MM.1S (cell line): ENCODE measurements at regions not wholly inside any gene's neighbourhood (a gene's known extent, or its start where the extent isn't known, plus 50 kb on each side); places are given as distances from the start of the nearest gene placed in this dataset.

Source experiments
- DNase-seq: peaks from one replicate; pipeline ENCODE4 v3.0.0-alpha.2; 2015
- H2AFZ ChIP-seq: fragments of 300-600 bp; sonication (generic); 2 replicates; pipeline ENCODE4 v1.6.0; 2016; ENCODE audit warnings: antibody characterized with exemption, low read length
- H3F3A ChIP-seq: fragments of 300-600 bp; sonication (generic); 2 replicates; pipeline ENCODE4 v1.6.1; 2016; ENCODE audit warnings: mild to moderate bottlenecking, antibody characterized with exemption, low read length, moderate library complexity, mixed read lengths; ENCODE audit not compliant: insufficient read depth
- H3K27ac ChIP-seq: fragments of 300-600 bp; sonication (generic); 2 replicates; pipeline ENCODE4 v1.5.1; 2016; ENCODE audit warnings: mild to moderate bottlenecking, low read length
- H3K27me3 ChIP-seq: fragments of 300-600 bp; sonication (generic); replicated peaks from 2 replicates; pipeline ENCODE4 v1.6.0; 2016; ENCODE audit warnings: low read length; ENCODE audit not compliant: insufficient read depth
- H3K36me3 ChIP-seq: fragments of 300-600 bp; sonication (generic); replicated peaks from 2 replicates; pipeline ENCODE4 v1.6.1; 2016; ENCODE audit warnings: mild to moderate bottlenecking, low read length, mixed read lengths; ENCODE audit not compliant: insufficient read depth
- H3K4me1 ChIP-seq: fragments of 300-600 bp; sonication (generic); 2 replicates; pipeline ENCODE4 v1.6.1; 2016; ENCODE audit warnings: low read length, mixed read lengths
- H3K4me2 ChIP-seq: fragments of 300-600 bp; sonication (generic); 2 replicates; pipeline ENCODE4 v1.6.0; 2016; ENCODE audit warnings: low read depth, low read length
- H3K4me3 ChIP-seq: fragments of 300-600 bp; sonication (generic); 2 replicates; pipeline ENCODE4 v1.5.1; 2016; ENCODE audit warnings: low read length, mixed read lengths
- H3K79me2 ChIP-seq: fragments of 300-600 bp; sonication (generic); 2 replicates; pipeline ENCODE4 v1.6.1; 2016; ENCODE audit warnings: mixed run types, low read length, mixed read lengths
- H3K9ac ChIP-seq: fragments of 300-600 bp; sonication (generic); 2 replicates; pipeline ENCODE4 v1.6.1; 2016; ENCODE audit warnings: low read length, mixed read lengths
- H3K9me2 ChIP-seq: fragments of 300-600 bp; sonication (generic); replicated peaks from 2 replicates; pipeline ENCODE4 v1.6.1; 2016; ENCODE audit warnings: mild to moderate bottlenecking, low read length, mixed read lengths; ENCODE audit not compliant: insufficient read depth
- H3K9me3 ChIP-seq: fragments of 300-600 bp; sonication (generic); replicated peaks from 2 replicates; pipeline ENCODE4 v1.6.1; 2016; ENCODE audit warnings: mild to moderate bottlenecking, low read length, mixed read lengths; ENCODE audit not compliant: insufficient read depth
- H4K20me1 ChIP-seq: fragments of 300-600 bp; sonication (generic); 2 replicates; pipeline ENCODE4 v1.6.1; 2016; ENCODE audit warnings: mild to moderate bottlenecking, low read length, moderate library complexity, mixed read lengths; ENCODE audit not compliant: insufficient read depth
- CTCF ChIP-seq: fragments of 300-600 bp; sonication (generic); IDR thresholded peaks from 2 replicates; pipeline ENCODE4 v1.5.1; 2016; ENCODE audit warnings: antibody characterized with exemption, low read length, mixed read lengths
- EZH2 ChIP-seq: fragments of 300-600 bp; sonication (generic); optimal IDR thresholded peaks from 2 replicates; pipeline ENCODE3; 2017; ENCODE audit warnings: low read depth, mild to moderate bottlenecking, antibody characterized with exemption, low read length, mixed read lengths
- EZH2phosphoT487 ChIP-seq: fragments of 300-600 bp; sonication (generic); IDR thresholded peaks from 2 replicates; pipeline ENCODE4 v1.6.1; 2018; ENCODE audit warnings: antibody characterized with exemption, low read length

GRCh38 chr13:104105418-104106355 lies 1039.5 kb upstream of the SLC10A2 start:
- H3K4me3 ChIP-seq: no peak overlapping the region
- H3F3A ChIP-seq: no peaks in the 10 kb centered on the region
- DNase-seq: no peak
- H3K4me2 ChIP-seq: no peak overlapping the region
- H3K9me3 ChIP-seq: no peaks in the 10 kb centered on the region
- no peaks in the 10 kb centered on the region for H3K9me2 ChIP-seq
- no peaks in the 10 kb centered on the region for H3K4me1 ChIP-seq
- H3K36me3 ChIP-seq: no peaks in the 10 kb centered on the region
- H4K20me1 ChIP-seq: no peaks in the 10 kb centered on the region
- no peaks in the 10 kb centered on the region for H3K79me2 ChIP-seq
- no peak overlapping the region for H3K9ac ChIP-seq
- H2AFZ ChIP-seq: no peak overlapping the region
- TF ChIP-seq EZH2phosphoT487 (no peak), CTCF (no peak), EZH2 (no peak)
- H3K27me3 ChIP-seq: no peaks in the 10 kb centered on the region
- no peak overlapping the region for H3K27ac ChIP-seq

DNA sequence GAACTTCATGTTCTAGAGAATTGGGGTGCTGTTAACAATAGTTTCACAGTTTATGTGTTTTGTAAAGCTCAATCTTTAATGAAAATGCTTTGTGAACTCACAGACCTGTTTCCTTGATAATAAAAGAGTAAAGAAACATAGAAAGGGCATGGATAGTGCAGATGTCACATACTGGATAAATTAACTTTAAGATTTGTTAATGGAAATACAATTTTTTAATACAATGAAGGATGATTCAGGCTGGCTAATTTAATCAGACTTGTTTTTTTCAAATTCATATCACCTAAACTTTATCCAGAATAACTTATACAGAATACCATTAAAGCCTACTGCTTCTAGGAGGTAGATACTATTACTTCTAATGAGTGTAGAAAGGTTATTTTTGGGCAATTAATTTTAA lies 1033.5 kb upstream of the SLC10A2 start:
- Histone ChIP-seq H3F3A (no peaks in the 10 kb centered on the region), H3K27ac (no peak overlapping the region), H3K9ac (no peak overlapping the region), H3K27me3 (no peaks in the 10 kb centered on the region), H2AFZ (no peak overlapping the region), H3K4me1 (no peaks in the 10 kb centered on the region), H3K9me2 (no peaks in the 10 kb centered on the region), H4K20me1 (no peaks in the 10 kb centered on the region), H3K79me2 (no peaks in the 10 kb centered on the region), H3K4me3 (no peak overlapping the region), H3K36me3 (no peaks in the 10 kb centered on the region), H3K9me3 (no peaks in the 10 kb centered on the region), H3K4me2 (no peak overlapping the region)
- TF ChIP-seq EZH2phosphoT487 (no peak), CTCF (no peak), EZH2 (no peak)
- no peak for DNase-seq

- no peak for DNase-seq
- Histone ChIP-seq H3K27me3 (no peaks in the 10 kb centered on the region), H3K4me2 (no peak overlapping the region), H3K36me3 (no peaks in the 10 kb centered on the region), H4K20me1 (no peaks in the 10 kb centered on the region), H3F3A (no peaks in the 10 kb centered on the region), H3K9me2 (no peaks in the 10 kb centered on the region), H2AFZ (no peak overlapping the region), H3K27ac (no peak overlapping the region), H3K4me1 (no peaks in the 10 kb centered on the region), H3K9me3 (no peaks in the 10 kb centered on the region), H3K4me3 (no peak overlapping the region), H3K9ac (no peak overlapping the region), H3K79me2 (no peaks in the 10 kb centered on the region)
- TF ChIP-seq EZH2: no peak
- TF ChIP-seq CTCF: no peak
- no peak for TF ChIP-seq EZH2phosphoT487
Measured at GRCh38 chr13:104098421-104098820, 1032.2 kb upstream of the SLC10A2 start.
